GM12878 (cell line): ENCODE measurements at regions not wholly inside any gene's neighbourhood (a gene's known extent, or its start where the extent isn't known, plus 50 kb on each side); places are given as distances from the start of the nearest gene placed in this dataset.

Experiments used
- ATAC-seq: fragments of 200-7000 bp; cut with Tn5 transposase; 3 replicates; pipeline ENCODE4 v1.9.1; 2020; ENCODE audit warnings: mild to moderate bottlenecking, moderate library complexity
- BruUV-seq: library from RNA; stranded (reverse); fragments of 400-500 nt; replicated peaks from 2 replicates; lab custom pipeline; 2021; lab: Mats Ljungman, UMichigan
- CTCF ChIA-PET: fragments of 300-600 bp; sonication (Branson Sonifier 250); formaldehyde crosslinking; extraction: SDS; loops from one replicate; lab custom pipeline; 2021; ENCODE audit warnings: inconsistent platforms; lab: Yijun Ruan, JAX
- POLR2A ChIA-PET: fragments of 350-600 bp; formaldehyde crosslinking; extraction: SDS; loops from one replicate; lab custom pipeline; 2021; ENCODE audit warnings: inconsistent platforms; lab: Charles Lee
- RAD21 ChIA-PET: fragments of 300-600 bp; sonication (Branson Sonifier 250); formaldehyde crosslinking; loops from one replicate; lab custom pipeline; 2023; ENCODE audit warnings: antibody characterized with exemption; ENCODE audit not compliant: unreplicated experiment; lab: Charles Lee
- SMC1A ChIA-PET: fragments of 300-600 bp; sonication (Branson Sonifier 250); formaldehyde crosslinking; loops from one replicate; lab custom pipeline; 2023; ENCODE audit not compliant: unreplicated experiment, uncharacterized antibody; lab: Charles Lee
- DNase-seq: peaks from one replicate; pipeline ENCODE4 v3.0.0-alpha.2; 2011; ENCODE audit warnings: low read depth, low spot score
- FAIRE-seq: peaks from 3 replicates; lab custom pipeline; 2011; peaks lifted over from hg19 to GRCh38; lab: Jason Lieb, UNC
- H2AFZ ChIP-seq: 2 replicates; pipeline ENCODE4 v1.6.0; 2011; ENCODE audit warnings: low read depth, low read length, control low read depth; ENCODE audit not compliant: control insufficient read depth
- H3K27ac ChIP-seq: 2 replicates; pipeline ENCODE4 v1.5.1; 2011; ENCODE audit warnings: control low read depth; ENCODE audit not compliant: control insufficient read depth, insufficient read depth
- H3K27me3 ChIP-seq, 2 experiments: replicated peaks in 1 of 2; 2 replicates each; pipeline versions ENCODE4 v1.6.0 to v1.6.1; 2011; ENCODE audit warnings: low read length in 1 of 2; ENCODE audit not compliant: control insufficient read depth in 2 of 2, insufficient read depth in 2 of 2
- H3K36me3 ChIP-seq, 2 experiments: 2 replicates each; pipeline ENCODE4 v1.5.1; 2011; ENCODE audit warnings: low read length in 1 of 2; ENCODE audit not compliant: control insufficient read depth in 2 of 2, insufficient read depth in 2 of 2
- H3K4me1 ChIP-seq: 2 replicates; pipeline ENCODE4 v1.6.1; 2011; ENCODE audit warnings: mild to moderate bottlenecking, low read length, moderate library complexity, mixed read lengths; ENCODE audit not compliant: control insufficient read depth, insufficient read depth
- H3K4me2 ChIP-seq: 2 replicates; pipeline ENCODE4 v1.6.0; 2011; ENCODE audit warnings: control low read depth; ENCODE audit not compliant: control insufficient read depth, insufficient read depth
- H3K4me3 ChIP-seq: fragments of 200-600 bp; sonication (generic); 2 replicates; pipeline ENCODE4 v1.5.1; 2016
- H3K79me2 ChIP-seq: 2 replicates; pipeline ENCODE4 v1.6.0; 2011; ENCODE audit warnings: low read length; ENCODE audit not compliant: control insufficient read depth, insufficient read depth
- H3K9ac ChIP-seq: 2 replicates; pipeline ENCODE4 v1.8.0; 2011; ENCODE audit warnings: low read length, control low read depth, mixed read lengths; ENCODE audit not compliant: control insufficient read depth, insufficient read depth
- H3K9me3 ChIP-seq: replicated peaks from 3 replicates; pipeline ENCODE4 v1.5.1; 2011; ENCODE audit warnings: mild to moderate bottlenecking, low read length; ENCODE audit not compliant: control insufficient read depth, insufficient read depth
- H4K20me1 ChIP-seq: 2 replicates; pipeline ENCODE4 v1.6.0; 2011; ENCODE audit not compliant: control insufficient read depth, insufficient read depth
- CBFB ChIP-seq: IDR thresholded peaks from 2 replicates; pipeline ENCODE4 v1.6.1; 2016; ENCODE audit warnings: antibody characterized with exemption, low read depth
- E2F8 ChIP-seq: fragments of 450-650 bp; IDR thresholded peaks from 2 replicates; pipeline ENCODE4 v1.6.1; 2018; ENCODE audit warnings: mild to moderate bottlenecking, low read depth, moderate library complexity; ENCODE audit not compliant: partially characterized antibody
- EED ChIP-seq: sonication (generic); IDR thresholded peaks from 2 replicates; pipeline ENCODE4 v1.6.1; 2016; ENCODE audit warnings: antibody characterized with exemption, low read depth
- EGR1 ChIP-seq, 2 experiments: IDR thresholded peaks; 1 replicate in 1 of 2; 2 replicates in 1 of 2; pipeline ENCODE4 v1.6.1; 2011 to 2012; ENCODE audit warnings: low read depth in 2 of 2, low read length in 2 of 2, borderline replicate concordance in 1 of 2, mild to moderate bottlenecking in 1 of 2, moderate library complexity in 1 of 2
- JUND ChIP-seq: IDR thresholded peaks from 2 replicates; pipeline ENCODE4 v1.6.1; 2012; ENCODE audit warnings: low read depth, mild to moderate bottlenecking, low read length, improper control_type of control experiment, moderate library complexity
- MEF2B ChIP-seq: fragments of 450-650 bp; IDR thresholded peaks from 2 replicates; pipeline ENCODE4 v1.6.1; 2018; ENCODE audit warnings: mild to moderate bottlenecking, moderate library complexity; ENCODE audit not compliant: partially characterized antibody, poor library complexity, severe bottlenecking
- NR2C2 ChIP-seq: IDR thresholded peaks from 2 replicates; pipeline ENCODE4 v1.6.1; 2011; ENCODE audit warnings: borderline replicate concordance, low read depth; ENCODE audit not compliant: control insufficient read depth, insufficient read length
- NR2F1 ChIP-seq: fragments of 450-650 bp; conservative IDR thresholded peaks from 2 replicates; pipeline ENCODE4 v1.6.1; 2017; ENCODE audit warnings: mild to moderate bottlenecking
- POLR2AphosphoS2 ChIP-seq: IDR thresholded peaks from 2 replicates; pipeline ENCODE4 v1.6.1; 2011; ENCODE audit warnings: low read depth, mild to moderate bottlenecking, low read length, improper control_type of control experiment, moderate library complexity
- SPI1 ChIP-seq: IDR thresholded peaks from 2 replicates; pipeline ENCODE4 v1.6.1; 2011; ENCODE audit warnings: low read depth, mild to moderate bottlenecking, low read length, moderate library complexity, borderline replicate concordance; ENCODE audit not compliant: insufficient read depth
- TCF7 ChIP-seq: IDR thresholded peaks from 2 replicates; pipeline ENCODE4 v1.6.1; 2014; ENCODE audit warnings: antibody characterized with exemption, borderline replicate concordance
- YBX1 ChIP-seq: fragments of 450-650 bp; IDR thresholded peaks from 2 replicates; pipeline ENCODE4 v1.6.1; 2016; ENCODE audit warnings: antibody characterized with exemption
- WGBS: methylation state at CpG from one replicate; pipeline ENCODE4 v1.1.6; 2016; ENCODE audit warnings: low lambda C conversion rate; ENCODE audit not compliant: insufficient replicate concordance, insufficient coverage; ENCODE audit errors: missing lambda C conversion rate; 5-methylcytosine and 5-hydroxymethylcytosine counted together
- in situ Hi-C: fragments of 300-500 bp; cut with MboI; formaldehyde crosslinking; loops from 9 replicates; pipeline ENCODE4 v1.14.3; 2018; ENCODE audit warnings: mixed read lengths
- intact Hi-C: fragments of 100-400 bp; cut with micrococcal nuclease; formaldehyde crosslinking; loops from one replicate; pipeline ENCODE4 v1.14.2; 2022; ENCODE audit not compliant: unreplicated experiment
- TF ChIP-seq, protein P1 (sequence below): fragments of 450-650 bp; IDR thresholded peaks from 2 replicates; pipeline ENCODE4 v1.6.1; 2017; ENCODE audit warnings: antibody characterized with exemption, mild to moderate bottlenecking, moderate library complexity
- TF ChIP-seq, protein P2 (sequence below): fragments of 450-650 bp; IDR thresholded peaks from 2 replicates; pipeline ENCODE4 v1.6.1; 2017; ENCODE audit warnings: mild to moderate bottlenecking, low read depth, inconsistent platforms; ENCODE audit not compliant: poor library complexity, severe bottlenecking
- TF ChIP-seq, protein P3 (sequence below): fragments of 450-650 bp; IDR thresholded peaks from 2 replicates; pipeline ENCODE4 v1.6.1; 2014; ENCODE audit warnings: mild to moderate bottlenecking

- ATAC-seq (no peak), FAIRE-seq (no peak), DNase-seq (no peak)
- H3K36me3 ChIP-seq, result no peaks in the 10 kb centered on the region
- intact Hi-C loops, result no loop called here
- H3K27ac ChIP-seq, result no peak overlapping the region
- in situ Hi-C loops, result no loop called here
- H4K20me1 ChIP-seq, result no peaks in the 10 kb centered on the region
- H2AFZ ChIP-seq, result no peak overlapping the region
- RAD21 ChIA-PET, result no interaction called here
- H3K79me2 ChIP-seq, result no peaks in the 10 kb centered on the region
- no peak overlapping the region for H3K4me3 ChIP-seq
- no TSS peak for BruUV-seq
- H3K4me1 ChIP-seq, result no peaks in the 10 kb centered on the region
- H3K4me2 ChIP-seq, result no peak overlapping the region
- 98% methylated on average over 2 of the region's 2 CpGs for WGBS
- POLR2A ChIA-PET, result no interaction called here
- H3K27me3 ChIP-seq, result no peaks in the 10 kb centered on the region; a peak in 1 of 4 replicates
- no peaks in the 10 kb centered on the region for H3K9me3 ChIP-seq
- H3K9ac ChIP-seq, result no peak overlapping the region
- CTCF ChIA-PET, result interaction anchor here (0.7 kb wide), 1 partner anchor 17 kb away, joined by 4 read pairs; no protein-coding TSS in a partner anchor
- SMC1A ChIA-PET, result no interaction called here
- TF ChIP-seq E2F8 (no peak), SPI1 (no peak), NR2F1 (no peak), EED (no peak), JUND (no peak), MEF2B (no peak), EGR1 (IDR thresholded peaks at IDR 0.05; ENCODE audit: borderline replicate concordance in 1 of 2, low read depth in 2 of 2, low read length in 2 of 2) (no peak), NR2C2 (no peak), YBX1 (no peak), POLR2AphosphoS2 (no peak), TCF7 (no peak), CBFB (no peak)
- TF ChIP-seq, protein P1, sequence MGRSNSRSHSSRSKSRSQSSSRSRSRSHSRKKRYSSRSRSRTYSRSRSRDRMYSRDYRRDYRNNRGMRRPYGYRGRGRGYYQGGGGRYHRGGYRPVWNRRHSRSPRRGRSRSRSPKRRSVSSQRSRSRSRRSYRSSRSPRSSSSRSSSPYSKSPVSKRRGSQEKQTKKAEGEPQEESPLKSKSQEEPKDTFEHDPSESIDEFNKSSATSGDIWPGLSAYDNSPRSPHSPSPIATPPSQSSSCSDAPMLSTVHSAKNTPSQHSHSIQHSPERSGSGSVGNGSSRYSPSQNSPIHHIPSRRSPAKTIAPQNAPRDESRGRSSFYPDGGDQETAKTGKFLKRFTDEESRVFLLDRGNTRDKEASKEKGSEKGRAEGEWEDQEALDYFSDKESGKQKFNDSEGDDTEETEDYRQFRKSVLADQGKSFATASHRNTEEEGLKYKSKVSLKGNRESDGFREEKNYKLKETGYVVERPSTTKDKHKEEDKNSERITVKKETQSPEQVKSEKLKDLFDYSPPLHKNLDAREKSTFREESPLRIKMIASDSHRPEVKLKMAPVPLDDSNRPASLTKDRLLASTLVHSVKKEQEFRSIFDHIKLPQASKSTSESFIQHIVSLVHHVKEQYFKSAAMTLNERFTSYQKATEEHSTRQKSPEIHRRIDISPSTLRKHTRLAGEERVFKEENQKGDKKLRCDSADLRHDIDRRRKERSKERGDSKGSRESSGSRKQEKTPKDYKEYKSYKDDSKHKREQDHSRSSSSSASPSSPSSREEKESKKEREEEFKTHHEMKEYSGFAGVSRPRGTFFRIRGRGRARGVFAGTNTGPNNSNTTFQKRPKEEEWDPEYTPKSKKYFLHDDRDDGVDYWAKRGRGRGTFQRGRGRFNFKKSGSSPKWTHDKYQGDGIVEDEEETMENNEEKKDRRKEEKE, result no peak
- TF ChIP-seq, protein P2, sequence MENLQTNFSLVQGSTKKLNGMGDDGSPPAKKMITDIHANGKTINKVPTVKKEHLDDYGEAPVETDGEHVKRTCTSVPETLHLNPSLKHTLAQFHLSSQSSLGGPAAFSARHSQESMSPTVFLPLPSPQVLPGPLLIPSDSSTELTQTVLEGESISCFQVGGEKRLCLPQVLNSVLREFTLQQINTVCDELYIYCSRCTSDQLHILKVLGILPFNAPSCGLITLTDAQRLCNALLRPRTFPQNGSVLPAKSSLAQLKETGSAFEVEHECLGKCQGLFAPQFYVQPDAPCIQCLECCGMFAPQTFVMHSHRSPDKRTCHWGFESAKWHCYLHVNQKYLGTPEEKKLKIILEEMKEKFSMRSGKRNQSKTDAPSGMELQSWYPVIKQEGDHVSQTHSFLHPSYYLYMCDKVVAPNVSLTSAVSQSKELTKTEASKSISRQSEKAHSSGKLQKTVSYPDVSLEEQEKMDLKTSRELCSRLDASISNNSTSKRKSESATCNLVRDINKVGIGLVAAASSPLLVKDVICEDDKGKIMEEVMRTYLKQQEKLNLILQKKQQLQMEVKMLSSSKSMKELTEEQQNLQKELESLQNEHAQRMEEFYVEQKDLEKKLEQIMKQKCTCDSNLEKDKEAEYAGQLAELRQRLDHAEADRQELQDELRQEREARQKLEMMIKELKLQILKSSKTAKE, result no peak
- TF ChIP-seq, protein P3, sequence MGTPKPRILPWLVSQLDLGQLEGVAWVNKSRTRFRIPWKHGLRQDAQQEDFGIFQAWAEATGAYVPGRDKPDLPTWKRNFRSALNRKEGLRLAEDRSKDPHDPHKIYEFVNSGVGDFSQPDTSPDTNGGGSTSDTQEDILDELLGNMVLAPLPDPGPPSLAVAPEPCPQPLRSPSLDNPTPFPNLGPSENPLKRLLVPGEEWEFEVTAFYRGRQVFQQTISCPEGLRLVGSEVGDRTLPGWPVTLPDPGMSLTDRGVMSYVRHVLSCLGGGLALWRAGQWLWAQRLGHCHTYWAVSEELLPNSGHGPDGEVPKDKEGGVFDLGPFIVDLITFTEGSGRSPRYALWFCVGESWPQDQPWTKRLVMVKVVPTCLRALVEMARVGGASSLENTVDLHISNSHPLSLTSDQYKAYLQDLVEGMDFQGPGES, result no peak
Measured at GRCh38 chr12:30064906-30065305, 281.2 kb upstream of the TMTC1 start.
